Endothelial cell of umbilical vein (primary cell): ENCODE measurements at regions not wholly inside any gene's neighbourhood (a gene's known extent, or its start where the extent isn't known, plus 50 kb on each side); places are given as distances from the start of the nearest gene placed in this dataset.

ENCODE experiments used
- BruUV-seq: library from RNA; stranded (reverse); fragments of 400-500 nt; replicated peaks from 2 replicates; lab custom pipeline; 2021; lab: Mats Ljungman, UMichigan
- CTCF ChIA-PET: fragments of 300-600, 350-600 bp; sonication (Branson Sonifier 250); formaldehyde crosslinking; loops from one replicate; lab custom pipeline; 2021; ENCODE audit warnings: antibody characterized with exemption, inconsistent platforms; lab: Charles Lee
- POLR2A ChIA-PET: fragments of 300-600, 350-600 bp; sonication (Branson Sonifier 250); formaldehyde crosslinking; loops from one replicate; lab custom pipeline; 2021; ENCODE audit warnings: antibody characterized with exemption, inconsistent platforms; lab: Charles Lee
- DNase-seq: peaks from one replicate; pipeline ENCODE4 v3.0.0-alpha.2; 2011; ENCODE audit warnings: low read depth, low spot score
- FAIRE-seq: peaks from 2 replicates; lab custom pipeline; 2011; peaks lifted over from hg19 to GRCh38; lab: Jason Lieb, UNC
- H2AFZ ChIP-seq: 2 replicates; pipeline ENCODE4 v1.6.0; 2012; ENCODE audit warnings: low read depth, low read length, control low read depth, inconsistent platforms
- H3K27ac ChIP-seq: 2 replicates; pipeline ENCODE4 v1.5.1; 2011; ENCODE audit warnings: low read depth, mild to moderate bottlenecking, control low read depth, low read length, moderate library complexity; ENCODE audit not compliant: insufficient read depth
- H3K27me3 ChIP-seq, 2 experiments: 2 replicates each; pipeline versions ENCODE4 v1.6.0 to v1.6.1; 2011; ENCODE audit warnings: low read length in 2 of 2, mixed read lengths in 1 of 2; ENCODE audit not compliant: control insufficient read depth in 2 of 2, insufficient read depth in 2 of 2
- H3K36me3 ChIP-seq, 2 experiments: 2 replicates in 1 of 2; 3 replicates in 1 of 2; pipeline ENCODE4 v1.5.1; 2011; ENCODE audit warnings: low read length in 2 of 2, mild to moderate bottlenecking in 1 of 2, moderate library complexity in 1 of 2; ENCODE audit not compliant: control insufficient read depth in 2 of 2, insufficient read depth in 2 of 2; ENCODE audit errors: extremely low read depth in 1 of 2
- H3K4me1 ChIP-seq: 3 replicates; pipeline ENCODE4 v1.5.1; 2011; ENCODE audit warnings: mild to moderate bottlenecking, low read length; ENCODE audit not compliant: control insufficient read depth, insufficient read depth; ENCODE audit errors: extremely low read depth
- H3K4me2 ChIP-seq: 2 replicates; pipeline ENCODE4 v1.6.1; 2011; ENCODE audit warnings: low read length, control low read depth, mixed read lengths; ENCODE audit not compliant: insufficient read depth
- H3K4me3 ChIP-seq, 3 experiments: fragments of 200-600 bp in 1 of 3; sonication (generic), shearing (Covaris generic) in 1 of 3; replicated peaks in 1 of 3; 2 replicates each; pipeline ENCODE4 v1.5.1; 2011 to 2016; ENCODE audit warnings: control low read depth in 3 of 3, low read length in 3 of 3, mild to moderate bottlenecking in 2 of 3, inconsistent platforms in 1 of 3, low read depth in 1 of 3, moderate library complexity in 1 of 3; ENCODE audit not compliant: insufficient read depth in 1 of 3
- H3K79me2 ChIP-seq: 2 replicates; pipeline ENCODE4 v1.6.0; 2012; ENCODE audit warnings: low read length, inconsistent platforms; ENCODE audit not compliant: control insufficient read depth, insufficient read depth
- H3K9ac ChIP-seq: replicated peaks from 2 replicates; pipeline ENCODE3; 2011; ENCODE audit warnings: low read length, control low read depth; ENCODE audit not compliant: insufficient read depth; ENCODE audit errors: extremely low read depth
- H3K9me1 ChIP-seq: replicated peaks from 3 replicates; pipeline ENCODE4 v1.6.0; 2011; ENCODE audit warnings: mild to moderate bottlenecking, low read length; ENCODE audit not compliant: control insufficient read depth, insufficient read depth; ENCODE audit errors: extremely low read depth
- H3K9me3 ChIP-seq: replicated peaks from 2 replicates; pipeline ENCODE4 v1.5.1; 2012; ENCODE audit warnings: low read length, inconsistent platforms; ENCODE audit not compliant: control insufficient read depth, insufficient read depth
- H4K20me1 ChIP-seq: replicated peaks from 2 replicates; pipeline ENCODE3; 2011; ENCODE audit warnings: mild to moderate bottlenecking, low read length; ENCODE audit not compliant: control insufficient read depth, insufficient read depth; ENCODE audit errors: extremely low read depth
- CTCF ChIP-seq, 2 donors: IDR thresholded peaks; 1 replicate in 1 of 2; 2 replicates in 1 of 2; pipeline ENCODE4 v1.5.1; 2011; ENCODE audit warnings: low read length in 2 of 2, mild to moderate bottlenecking in 2 of 2, moderate library complexity in 2 of 2, control low read depth in 1 of 2, inconsistent platforms in 1 of 2, low read depth in 1 of 2; ENCODE audit not compliant: insufficient read depth in 1 of 2; ENCODE audit errors: extremely low read depth in 1 of 2
- EZH2 ChIP-seq: IDR thresholded peaks from 2 replicates; pipeline ENCODE4 v1.6.1; 2012; ENCODE audit warnings: borderline replicate concordance, low read depth, mild to moderate bottlenecking, moderate library complexity, low read length, inconsistent platforms; ENCODE audit not compliant: severe bottlenecking
- FOS ChIP-seq: IDR thresholded peaks from 2 replicates; pipeline ENCODE4 v1.6.1; 2011; ENCODE audit warnings: mild to moderate bottlenecking, low read length, moderate library complexity, borderline replicate concordance; ENCODE audit not compliant: insufficient read depth
- GATA2 ChIP-seq: IDR thresholded peaks from 2 replicates; pipeline ENCODE4 v1.7.0; 2011; ENCODE audit warnings: low read depth, mild to moderate bottlenecking, moderate library complexity, mixed read lengths, low read length; ENCODE audit not compliant: insufficient read length, insufficient read depth
- JUN ChIP-seq: IDR thresholded peaks from 2 replicates; pipeline ENCODE4 v1.6.1; 2011; ENCODE audit warnings: borderline replicate concordance, low read depth; ENCODE audit not compliant: insufficient read length, insufficient read depth
- MAX ChIP-seq: IDR thresholded peaks from 2 replicates; pipeline ENCODE4 v1.6.1; 2011; ENCODE audit not compliant: insufficient read depth, insufficient read length
- MYC ChIP-seq: IDR thresholded peaks from one replicate; pipeline ENCODE4 v1.6.1; 2011; ENCODE audit warnings: mild to moderate bottlenecking, low read depth, low read length
- POLR2A ChIP-seq: IDR thresholded peaks from 2 replicates; pipeline ENCODE4 v1.6.1; 2012; ENCODE audit warnings: low read depth, mild to moderate bottlenecking, control low read depth, low read length
- POLR2AphosphoS5 ChIP-seq: IDR thresholded peaks from 2 replicates; pipeline ENCODE4 v1.6.1; 2012; ENCODE audit warnings: low read depth, mild to moderate bottlenecking, control low read depth, low read length, moderate library complexity; ENCODE audit not compliant: insufficient read depth
- dilution Hi-C: fragments of 300-500 bp; cut with MboI; formaldehyde crosslinking; loops from one replicate; pipeline ENCODE4 v1.15.0; 2019; ENCODE audit warnings: low sequenced_read_pairs; ENCODE audit not compliant: extremely low pct_ligation_motif_present
- intact Hi-C: fragments of 100-400 bp; cut with micrococcal nuclease; formaldehyde crosslinking; loops from one replicate; pipeline ENCODE4 v1.10.0; 2022

- Histone ChIP-seq H3K4me1 (peaks cover 14% of the 10 kb centered on the region), H3K9me3 (no peaks in the 10 kb centered on the region), H3K9ac (no peak overlapping the region), H3K9me1 (no peaks in the 10 kb centered on the region), H3K27me3 (peaks cover 0 to 1% of the 10 kb centered on the region in 2 experiments), H3K4me3 (peak overlapping the region in 1 of 3 experiments; percentile 13), H3K4me2 (peak overlapping the region; percentile 66), H3K79me2 (no peaks in the 10 kb centered on the region), H3K36me3 (no peaks in the 10 kb centered on the region), H4K20me1 (no peaks in the 10 kb centered on the region), H3K27ac (no peak overlapping the region), H2AFZ (no peak overlapping the region)
- dilution Hi-C loops (no loop called here), intact Hi-C loops (loop anchor here (1.0 to 10.0 kb wide), 5 partner anchors 113 to 1463 kb away; no protein-coding TSS in a partner anchor)
- FAIRE-seq (peak; percentile 74), DNase-seq (peak; percentile 83)
- peak; percentile 45 for TF ChIP-seq POLR2AphosphoS5
- no peak for TF ChIP-seq MAX
- TF ChIP-seq JUN: peak; percentile 11
- ChIA-PET POLR2A (interaction anchor here (0.6 kb wide), 1 partner anchor 787 kb away, joined by 6 read pairs; no protein-coding TSS in a partner anchor), CTCF (interaction anchor here (0.9 to 2.3 kb wide), 7 partner anchors 9 to 788 kb away, joined by 3 to 7 read pairs (median 4); no protein-coding TSS in a partner anchor)
- BruUV-seq: no TSS peak
Observed at GRCh38 chr15:96047255-96047931, 283.1 kb upstream of the NR2F2 start.

GRCh38 chr15:96049323-96049722, 281.2 kb upstream of the NR2F2 start:
- intact Hi-C loops: loop anchor here (10.0 kb wide), 2 partner anchors 1375 to 1465 kb away; no protein-coding TSS in a partner anchor
- no peak for FAIRE-seq

More at GRCh38 chr15:96049323-96049722, 281.2 kb upstream of the NR2F2 start:
- Histone ChIP-seq H3K4me2 (no peak overlapping the region), H3K27me3 (peaks cover 0 to 1% of the 10 kb centered on the region in 2 experiments), H3K9me3 (no peaks in the 10 kb centered on the region), H4K20me1 (no peaks in the 10 kb centered on the region), H2AFZ (no peak overlapping the region), H3K4me1 (peaks cover 16% of the 10 kb centered on the region), H3K27ac (no peak overlapping the region), H3K79me2 (no peaks in the 10 kb centered on the region), H3K9ac (no peak overlapping the region), H3K36me3 (no peaks in the 10 kb centered on the region), H3K4me3 (no peak overlapping the region), H3K9me1 (no peaks in the 10 kb centered on the region)
- no peak for TF ChIP-seq MYC
- TF ChIP-seq EZH2: no peak
- TF ChIP-seq JUN: no peak
- TF ChIP-seq FOS: no peak
- no peak for TF ChIP-seq GATA2
- TF ChIP-seq POLR2AphosphoS5: no peak
- TF ChIP-seq CTCF (IDR thresholded peaks at IDR 0.05; ENCODE audit: extremely low read depth in 1 of 2, insufficient read depth in 1 of 2, low read depth in 1 of 2, low read length in 2 of 2): no peak
- TF ChIP-seq POLR2A: no peak
- no TSS peak for BruUV-seq
- DNase-seq: no peak
- ChIA-PET POLR2A (no interaction called here), CTCF (interaction anchor here (1.4 to 1.8 kb wide), 2 partner anchors 8 to 109 kb away, joined by 3 to 5 read pairs; no protein-coding TSS in a partner anchor)
- dilution Hi-C loops: no loop called here
